Right atrium auricular region (tissue), 2 donors: ENCODE measurements at regions not wholly inside any gene's neighbourhood (a gene's known extent, or its start where the extent isn't known, plus 50 kb on each side); places are given as distances from the start of the nearest gene placed in this dataset.

Experiments
- DNase-seq: peaks from one replicate; pipeline ENCODE4 v3.0.0-alpha.2; 2019; ENCODE audit warnings: low spot score
- H3K27ac ChIP-seq, 2 donors: fragments of 200-600 bp; sonication (generic); 1 replicate in 1 of 2; 2 replicates in 1 of 2; pipeline ENCODE4 v1.5.1; 2016 to 2019
- H3K27me3 ChIP-seq, 2 donors: fragments of 200-600 bp; sonication (generic); one replicate each; pipeline versions ENCODE4 v1.5.1 to v1.6.0; 2017 to 2019
- H3K36me3 ChIP-seq: fragments of 200-600 bp; sonication (generic); one replicate; pipeline ENCODE4 v1.5.1; 2016
- H3K4me1 ChIP-seq, 2 donors: fragments of 200-600 bp; sonication (generic); one replicate each; pipeline versions ENCODE4 v1.5.1 to v1.6.0; 2017 to 2019
- H3K4me3 ChIP-seq, 2 donors: fragments of 200-600 bp; sonication (generic); 1 replicate in 1 of 2; 2 replicates in 1 of 2; pipeline ENCODE4 v1.5.1; 2017 to 2019; ENCODE audit warnings: mild to moderate bottlenecking in 1 of 2, moderate library complexity in 1 of 2
- H3K9me3 ChIP-seq, 2 donors: fragments of 200-600 bp; sonication (generic); one replicate each; pipeline ENCODE4 v1.5.1; 2019
- CTCF ChIP-seq, 2 donors: fragments of 200-600 bp; sonication (generic); IDR thresholded peaks; one replicate each; pipeline ENCODE4 v1.5.1; 2019; ENCODE audit warnings: antibody characterized with exemption in 2 of 2

DNA sequence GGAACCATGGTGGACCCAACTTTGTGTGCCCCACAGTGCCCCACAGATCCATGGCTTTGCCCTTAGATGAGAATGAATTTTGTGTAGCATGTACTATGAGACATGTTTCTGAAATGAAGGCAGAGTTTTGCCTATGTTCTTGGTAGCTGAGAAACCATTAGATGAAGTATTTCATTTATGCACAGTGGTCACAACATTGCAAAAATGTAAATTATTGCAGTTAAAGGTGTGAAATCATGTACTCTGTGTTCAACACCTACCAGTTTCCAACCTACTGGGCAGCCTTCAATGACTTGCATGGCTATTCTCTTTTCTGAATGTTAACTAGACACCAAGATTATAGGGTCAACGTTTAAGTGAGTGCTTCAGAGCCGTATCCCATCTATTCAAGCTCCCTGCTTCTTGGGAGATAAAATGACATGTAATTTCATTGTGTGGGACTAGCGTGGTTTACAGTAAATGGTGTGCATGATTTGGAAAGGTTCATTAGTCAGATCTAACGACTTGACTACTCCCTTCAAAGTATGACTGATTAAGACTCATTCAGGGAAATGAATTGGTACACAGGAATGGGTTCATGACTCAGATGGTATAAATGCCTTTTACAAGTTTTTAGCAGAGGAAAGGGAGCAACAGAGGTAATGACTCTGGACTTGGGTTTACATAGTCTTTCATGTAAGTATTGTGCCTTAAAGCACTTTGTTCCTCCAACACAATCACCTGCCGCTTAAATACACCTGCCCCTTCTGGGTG is 106.1 kb upstream of the AKIRIN2 start:
- H3K27ac ChIP-seq, result no peak overlapping the region
- DNase-seq, result no peak
- H3K4me3 ChIP-seq, result no peak overlapping the region
- H3K9me3 ChIP-seq, result no peaks in the 10 kb centered on the region
- H3K4me1 ChIP-seq, result no peaks in the 10 kb centered on the region
- H3K36me3 ChIP-seq, result no peaks in the 10 kb centered on the region
- TF ChIP-seq CTCF (IDR thresholded peaks at IDR 0.05), result no peak
- no peaks in the 10 kb centered on the region for H3K27me3 ChIP-seq

GRCh38 chr6:87807475-87807874 is 105.4 kb upstream of the AKIRIN2 start:
- Histone ChIP-seq H3K9me3 (no peaks in the 10 kb centered on the region), H3K4me3 (no peak overlapping the region), H3K4me1 (no peaks in the 10 kb centered on the region), H3K27me3 (no peaks in the 10 kb centered on the region), H3K36me3 (no peaks in the 10 kb centered on the region), H3K27ac (no peak overlapping the region)
- TF ChIP-seq CTCF (IDR thresholded peaks at IDR 0.05), result no peak
- no peak for DNase-seq

GRCh38 chr6:87806635-87807034 is 104.6 kb upstream of the AKIRIN2 start:
- H3K4me1 ChIP-seq, result no peaks in the 10 kb centered on the region
- no peak overlapping the region for H3K27ac ChIP-seq
- no peak for DNase-seq
- no peaks in the 10 kb centered on the region for H3K9me3 ChIP-seq
- no peaks in the 10 kb centered on the region for H3K36me3 ChIP-seq
- H3K27me3 ChIP-seq, result no peaks in the 10 kb centered on the region
- no peak overlapping the region for H3K4me3 ChIP-seq
- TF ChIP-seq CTCF (IDR thresholded peaks at IDR 0.05), result no peak

DNA sequence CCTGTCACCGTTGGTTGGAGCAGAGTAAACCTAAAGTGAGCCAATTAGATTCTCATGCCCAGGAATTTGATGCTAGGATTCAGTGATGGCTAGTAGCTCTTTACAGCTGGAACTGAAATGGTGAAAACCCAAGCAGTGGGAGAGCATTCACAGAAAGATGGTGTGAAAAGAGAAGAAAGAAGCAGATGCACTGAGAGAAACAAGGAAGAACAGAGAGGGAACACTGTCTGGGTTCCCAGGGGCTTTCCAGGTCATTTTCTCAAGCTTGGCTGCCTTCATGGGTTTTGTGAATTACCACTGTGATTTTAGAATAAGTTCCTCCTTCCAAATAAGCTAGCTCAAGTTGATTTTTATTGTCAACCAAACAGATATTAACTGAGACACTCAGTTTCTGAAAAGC is 104.1 kb upstream of the AKIRIN2 start:
- no peaks in the 10 kb centered on the region for H3K27me3 ChIP-seq
- no peaks in the 10 kb centered on the region for H3K4me1 ChIP-seq
- no peak overlapping the region for H3K27ac ChIP-seq
- no peak for TF ChIP-seq CTCF (IDR thresholded peaks at IDR 0.05)
- H3K36me3 ChIP-seq, result no peaks in the 10 kb centered on the region
- no peak for DNase-seq
- no peaks in the 10 kb centered on the region for H3K9me3 ChIP-seq
- H3K4me3 ChIP-seq, result no peak overlapping the region

GRCh38 chr6:87803791-87804190 is 101.8 kb upstream of the AKIRIN2 start:
- no peak for TF ChIP-seq CTCF (IDR thresholded peaks at IDR 0.05)
- no peak for DNase-seq
- no peak overlapping the region for H3K4me3 ChIP-seq
- no peaks in the 10 kb centered on the region for H3K27me3 ChIP-seq
- no peak overlapping the region for H3K27ac ChIP-seq
- no peaks in the 10 kb centered on the region for H3K9me3 ChIP-seq
- no peaks in the 10 kb centered on the region for H3K4me1 ChIP-seq
- no peaks in the 10 kb centered on the region for H3K36me3 ChIP-seq

- no peak for TF ChIP-seq CTCF (IDR thresholded peaks at IDR 0.05)
- no peak for DNase-seq
- H3K4me1 ChIP-seq, result no peaks in the 10 kb centered on the region
- no peaks in the 10 kb centered on the region for H3K36me3 ChIP-seq
- H3K4me3 ChIP-seq, result no peak overlapping the region
- no peaks in the 10 kb centered on the region for H3K9me3 ChIP-seq
- no peak overlapping the region for H3K27ac ChIP-seq
- no peaks in the 10 kb centered on the region for H3K27me3 ChIP-seq
Measured at GRCh38 chr6:87799651-87800050, 97.6 kb upstream of the AKIRIN2 start.
